Fibroblast of pulmonary artery (primary cell): ENCODE measurements at regions not wholly inside any gene's neighbourhood (a gene's known extent, or its start where the extent isn't known, plus 50 kb on each side); places are given as distances from the start of the nearest gene placed in this dataset.
A peak's percentile ranks its signal among the peaks of the same experiment; 100 is the strongest.

Source experiments
- DNase-seq: peaks from one replicate; pipeline ENCODE4 v3.0.0-alpha.2; 2010; ENCODE audit warnings: low read depth
- H3K4me3 ChIP-seq: replicated peaks from 2 replicates; pipeline ENCODE4 v1.5.1; 2011; ENCODE audit warnings: low read depth, mild to moderate bottlenecking, control low read depth, low read length, moderate library complexity
- CTCF ChIP-seq: IDR thresholded peaks from 2 replicates; pipeline ENCODE4 v1.5.1; 2011; ENCODE audit warnings: mild to moderate bottlenecking, control low read depth, low read length, inconsistent platforms; ENCODE audit errors: missing control alignments

- no peak overlapping the region for H3K4me3 ChIP-seq
- no peak for TF ChIP-seq CTCF
Measured at GRCh38 chr3:115236496-115236895, 89.4 kb upstream of the ZBTB20 start.

GRCh38 chr3:115239717-115240116, 92.6 kb upstream of the ZBTB20 start:
- DNase-seq = peak; percentile 99
- no peak overlapping the region for H3K4me3 ChIP-seq
- no peak for TF ChIP-seq CTCF

More at GRCh38 chr3:115236496-115236895, 89.4 kb upstream of the ZBTB20 start:
- no peak for DNase-seq

GRCh38 chr3:115244350-115244749, 97.3 kb upstream of the ZBTB20 start:
- H3K4me3 ChIP-seq = no peak overlapping the region
- TF ChIP-seq CTCF = no peak
- DNase-seq = no peak

GRCh38 chr3:115245438-115245837, 98.3 kb upstream of the ZBTB20 start:
- H3K4me3 ChIP-seq = no peak overlapping the region
- TF ChIP-seq CTCF = no peak
- peak; percentile 94 for DNase-seq

GRCh38 chr3:115245899-115246298, 98.8 kb upstream of the ZBTB20 start:
- no peak for TF ChIP-seq CTCF
- H3K4me3 ChIP-seq = no peak overlapping the region
- DNase-seq = peak; percentile 44

GRCh38 chr3:115246461-115247020, 99.5 kb upstream of the ZBTB20 start:
- no peak for TF ChIP-seq CTCF
- no peak overlapping the region for H3K4me3 ChIP-seq
- no peak for DNase-seq

GRCh38 chr3:115248274-115248673, 101.2 kb upstream of the ZBTB20 start:
- TF ChIP-seq CTCF = no peak
- H3K4me3 ChIP-seq = no peak overlapping the region
- peak; percentile 49 for DNase-seq
